A673 (cell line): ENCODE measurements at regions not wholly inside any gene's neighbourhood (a gene's known extent, or its start where the extent isn't known, plus 50 kb on each side); places are given as distances from the start of the nearest gene placed in this dataset.

Source experiments
- CTCF ChIP-seq: fragments of 300-800, 200-600 bp; sonication (generic); conservative IDR thresholded peaks from 2 replicates; pipeline ENCODE4 v1.5.1; 2017; ENCODE audit warnings: low read depth, mild to moderate bottlenecking, antibody characterized with exemption, low read length, moderate library complexity, mixed read lengths
- EZH2 ChIP-seq: fragments of 200-600 bp; sonication (generic); IDR thresholded peaks from 2 replicates; pipeline ENCODE4 v1.6.1; 2017; ENCODE audit warnings: borderline replicate concordance, low read depth, mild to moderate bottlenecking, mixed read lengths, antibody characterized with exemption, low read length; ENCODE audit not compliant: poor library complexity, severe bottlenecking

GRCh38 chr17:79279320-79279719, 204.7 kb downstream of the ENGASE start:
- TF ChIP-seq CTCF (no peak), EZH2 (no peak)
